ENCODE measurements at regions not wholly inside any gene's neighbourhood (a gene's known extent, or its start where the extent isn't known, plus 50 kb on each side); places are given as distances from the start of the nearest gene placed in this dataset.

DNA sequence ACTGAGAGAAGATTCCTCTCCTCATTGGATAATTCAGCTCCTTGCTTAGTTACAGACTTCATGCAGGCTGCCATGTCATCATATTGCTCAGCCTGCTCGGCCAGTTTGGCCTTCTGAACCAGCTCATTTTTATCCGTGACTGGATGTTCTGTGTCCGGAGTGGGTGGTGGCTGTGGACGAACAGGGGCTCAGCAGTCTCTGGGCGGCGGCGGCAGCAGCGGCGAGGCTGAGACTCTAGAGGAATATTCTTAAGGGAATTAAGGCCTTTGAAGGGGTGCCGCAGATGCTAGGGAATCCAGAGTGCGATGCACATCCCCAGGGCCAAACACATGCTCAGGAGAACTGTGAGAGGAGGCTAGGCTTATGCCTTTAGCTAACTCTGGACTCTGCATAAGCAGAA lies 97.9 kb upstream of the GYPC start:
- DNase-seq (ENCODE audit: low read depth in 2 of 2), result no peak

- DNase-seq (ENCODE audit: low read depth in 2 of 2), result no peak
Measured at GRCh38 chr2:126568734-126569133, 87.2 kb upstream of the GYPC start.

DNA sequence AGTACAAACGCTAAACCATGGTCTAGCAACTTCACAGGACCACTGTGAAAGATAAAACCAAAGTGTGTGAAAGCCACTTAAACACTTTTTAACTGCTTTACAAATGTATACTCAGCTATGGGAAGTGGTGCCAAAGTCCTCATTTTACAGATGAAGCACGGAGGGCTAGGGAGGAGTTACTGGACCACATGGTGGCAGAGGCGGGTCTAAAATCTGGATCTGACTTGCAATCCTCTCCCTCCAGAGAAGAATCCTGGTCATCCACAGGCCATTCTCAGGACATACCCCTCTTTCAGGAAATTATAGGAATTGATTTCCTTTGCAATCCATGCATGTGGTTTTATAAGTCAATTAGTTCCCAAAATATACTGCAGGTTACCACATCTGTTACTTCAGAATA lies 84.6 kb upstream of the GYPC start:
- no peak for DNase-seq (ENCODE audit: low read depth in 2 of 2)

DNA sequence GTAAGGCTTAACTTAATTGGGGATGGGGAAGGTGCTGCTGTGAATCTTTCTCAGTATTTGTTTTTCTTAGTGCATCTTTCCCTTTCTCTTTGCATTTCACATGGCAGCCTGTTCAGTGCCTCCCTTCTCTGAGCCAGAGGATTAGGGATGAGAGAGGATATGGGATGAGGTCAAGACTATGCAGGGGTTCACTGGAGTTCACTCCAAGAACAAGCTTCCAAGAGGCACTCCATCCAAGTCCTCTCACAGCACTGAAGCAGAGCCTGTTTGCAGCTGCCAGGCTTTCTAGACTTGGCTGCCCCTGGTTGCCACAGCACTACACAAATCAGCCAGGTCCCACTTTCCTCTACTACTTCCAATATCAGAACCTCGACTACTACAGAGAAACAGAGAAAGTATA lies 80.3 kb upstream of the GYPC start:
- DNase-seq (ENCODE audit: low read depth in 2 of 2), result no peak

GRCh38 chr2:126579868-126580267 lies 76.1 kb upstream of the GYPC start:
- no peak for DNase-seq (ENCODE audit: low read depth in 2 of 2)

- DNase-seq (ENCODE audit: low read depth in 2 of 2), result no peak
Measured at GRCh38 chr2:126586317-126586716, 69.6 kb upstream of the GYPC start.

DNA sequence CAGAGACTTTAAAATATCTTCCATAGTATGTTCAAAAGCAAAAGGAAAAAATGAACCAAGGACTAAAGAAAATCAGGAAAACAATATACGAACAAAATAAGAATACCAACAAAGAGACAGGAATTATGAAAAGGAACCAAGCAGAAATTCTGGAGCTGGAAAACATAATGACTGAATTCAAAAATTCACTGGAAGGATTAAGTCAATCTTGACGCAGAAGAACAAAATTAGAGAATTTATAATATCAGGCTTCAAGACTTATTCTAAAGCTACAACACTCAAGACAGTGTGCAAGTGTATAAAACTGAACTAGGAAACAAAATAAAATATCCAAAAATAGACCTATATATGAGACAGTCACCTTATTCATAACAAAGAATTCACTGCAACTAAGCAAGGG lies 56.9 kb upstream of the GYPC start:
- DNase-seq (ENCODE audit: low read depth in 2 of 2), result no peak

- no peak for DNase-seq (ENCODE audit: low read depth in 2 of 2)
Measured at GRCh38 chr2:126600742-126601141, 55.2 kb upstream of the GYPC start.

- DNase-seq (ENCODE audit: low read depth in 2 of 2), result no peak
Measured at GRCh38 chr2:126602334-126602733, 53.6 kb upstream of the GYPC start.
